ENCODE measurements at regions not wholly inside any gene's neighbourhood (a gene's known extent, or its start where the extent isn't known, plus 50 kb on each side); places are given as distances from the start of the nearest gene placed in this dataset.

DNA sequence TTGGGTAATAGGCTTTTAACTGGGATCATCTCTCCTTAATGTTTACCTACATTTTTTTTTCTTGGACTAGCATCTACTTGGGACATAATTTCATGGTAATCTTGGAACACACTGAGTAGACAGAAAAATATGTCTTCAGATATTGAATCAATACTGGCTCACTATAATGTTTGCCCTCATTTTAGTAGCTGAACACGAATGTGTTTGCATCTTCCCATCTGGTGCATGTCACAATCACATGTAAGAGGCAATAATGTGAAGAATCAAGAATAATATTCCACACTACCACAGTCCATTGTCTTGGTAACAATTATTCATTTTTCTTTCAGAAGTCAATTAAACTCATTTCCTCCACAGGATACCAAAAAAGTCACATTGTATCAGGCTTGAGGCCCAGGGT lies 382.7 kb upstream of the CDH10 start:
- TF ChIP-seq, protein P1, sequence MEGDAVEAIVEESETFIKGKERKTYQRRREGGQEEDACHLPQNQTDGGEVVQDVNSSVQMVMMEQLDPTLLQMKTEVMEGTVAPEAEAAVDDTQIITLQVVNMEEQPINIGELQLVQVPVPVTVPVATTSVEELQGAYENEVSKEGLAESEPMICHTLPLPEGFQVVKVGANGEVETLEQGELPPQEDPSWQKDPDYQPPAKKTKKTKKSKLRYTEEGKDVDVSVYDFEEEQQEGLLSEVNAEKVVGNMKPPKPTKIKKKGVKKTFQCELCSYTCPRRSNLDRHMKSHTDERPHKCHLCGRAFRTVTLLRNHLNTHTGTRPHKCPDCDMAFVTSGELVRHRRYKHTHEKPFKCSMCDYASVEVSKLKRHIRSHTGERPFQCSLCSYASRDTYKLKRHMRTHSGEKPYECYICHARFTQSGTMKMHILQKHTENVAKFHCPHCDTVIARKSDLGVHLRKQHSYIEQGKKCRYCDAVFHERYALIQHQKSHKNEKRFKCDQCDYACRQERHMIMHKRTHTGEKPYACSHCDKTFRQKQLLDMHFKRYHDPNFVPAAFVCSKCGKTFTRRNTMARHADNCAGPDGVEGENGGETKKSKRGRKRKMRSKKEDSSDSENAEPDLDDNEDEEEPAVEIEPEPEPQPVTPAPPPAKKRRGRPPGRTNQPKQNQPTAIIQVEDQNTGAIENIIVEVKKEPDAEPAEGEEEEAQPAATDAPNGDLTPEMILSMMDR (IDR thresholded peaks at IDR 0.05): no peak
- no peak for TF ChIP-seq POLR2A (IDR thresholded peaks at IDR 0.05)

Data from lower leg skin (tissue), 3 donors.